Nephron progenitor cell (in vitro differentiated cells): ENCODE measurements at regions not wholly inside any gene's neighbourhood (a gene's known extent, or its start where the extent isn't known, plus 50 kb on each side); places are given as distances from the start of the nearest gene placed in this dataset.

ENCODE experiments used
- DNase-seq: peaks from one replicate; pipeline ENCODE4 v3.0.0; 2021
- H3K27ac Mint-ChIP-seq: 2 replicates; pipeline ENCODE4 v1.8.0; 2021; ENCODE audit warnings: mild to moderate bottlenecking, moderate library complexity, mixed read lengths
- H3K27me3 Mint-ChIP-seq: 2 replicates; pipeline ENCODE4 v1.8.0; 2021; ENCODE audit warnings: mild to moderate bottlenecking, low read depth, mixed read lengths; ENCODE audit not compliant: poor library complexity
- H3K36me3 Mint-ChIP-seq: 2 replicates; pipeline ENCODE4 v1.8.0; 2021; ENCODE audit warnings: low read depth, mixed read lengths
- H3K4me1 Mint-ChIP-seq: 2 replicates; pipeline ENCODE4 v1.8.0; 2021; ENCODE audit warnings: mixed read lengths
- H3K4me3 Mint-ChIP-seq: 2 replicates; pipeline ENCODE4 v1.8.0; 2021; ENCODE audit warnings: mild to moderate bottlenecking, moderate library complexity, mixed read lengths
- H3K9me3 Mint-ChIP-seq: 2 replicates; pipeline ENCODE4 v1.8.0; 2021; ENCODE audit warnings: mild to moderate bottlenecking, moderate library complexity, mixed read lengths
- TF ChIP-seq, protein P1 (sequence below): fragments of 200-600 bp; sonication (generic); IDR thresholded peaks from 2 replicates; pipeline ENCODE4 v1.5.0; 2021; ENCODE audit warnings: antibody characterized with exemption

DNA sequence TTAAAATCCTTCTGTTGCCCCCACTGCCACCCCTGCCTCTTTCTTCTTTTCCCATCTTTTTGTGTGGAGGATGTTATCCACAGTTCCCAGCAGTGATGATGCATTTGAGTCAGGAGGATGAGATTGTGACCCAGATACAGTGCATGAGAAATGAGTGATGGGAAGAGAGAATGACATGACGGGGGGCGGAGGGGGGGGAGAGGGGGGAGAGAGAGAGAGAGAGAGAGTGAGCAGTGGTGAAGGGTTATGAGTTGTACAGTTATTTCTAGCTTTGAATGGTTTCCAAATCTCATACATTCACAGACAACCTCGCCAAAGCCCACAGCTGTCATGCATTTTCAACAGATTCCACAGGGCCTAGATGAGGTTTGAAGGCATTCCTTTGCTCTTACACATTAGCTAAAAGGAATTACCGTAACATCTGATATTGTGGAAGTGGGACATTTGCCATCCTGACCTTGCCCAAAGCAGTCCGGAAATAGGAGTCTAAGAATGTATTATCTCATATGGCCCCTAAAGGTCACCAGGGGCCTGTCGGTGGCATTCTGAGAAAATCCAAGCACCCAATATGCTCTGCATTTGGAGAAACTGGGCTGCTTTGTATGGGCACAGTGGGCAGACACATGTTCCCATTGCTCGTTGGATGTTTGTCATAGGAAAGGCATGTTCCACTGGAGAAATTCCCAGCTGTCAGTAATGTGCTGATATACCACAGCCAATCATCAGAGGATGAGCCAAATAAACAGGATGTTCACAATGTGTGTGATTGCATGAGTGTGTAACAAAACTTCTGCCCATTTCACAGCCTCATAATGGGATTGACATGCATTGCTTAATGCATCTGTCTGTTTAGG is 435.8 kb downstream of the SPRY1 start:
- H3K36me3 Mint-ChIP-seq = peaks cover 13% of the 10 kb centered on the region
- no peak for DNase-seq
- peak overlapping the region; percentile 3 for H3K27ac Mint-ChIP-seq
- TF ChIP-seq, protein P1, sequence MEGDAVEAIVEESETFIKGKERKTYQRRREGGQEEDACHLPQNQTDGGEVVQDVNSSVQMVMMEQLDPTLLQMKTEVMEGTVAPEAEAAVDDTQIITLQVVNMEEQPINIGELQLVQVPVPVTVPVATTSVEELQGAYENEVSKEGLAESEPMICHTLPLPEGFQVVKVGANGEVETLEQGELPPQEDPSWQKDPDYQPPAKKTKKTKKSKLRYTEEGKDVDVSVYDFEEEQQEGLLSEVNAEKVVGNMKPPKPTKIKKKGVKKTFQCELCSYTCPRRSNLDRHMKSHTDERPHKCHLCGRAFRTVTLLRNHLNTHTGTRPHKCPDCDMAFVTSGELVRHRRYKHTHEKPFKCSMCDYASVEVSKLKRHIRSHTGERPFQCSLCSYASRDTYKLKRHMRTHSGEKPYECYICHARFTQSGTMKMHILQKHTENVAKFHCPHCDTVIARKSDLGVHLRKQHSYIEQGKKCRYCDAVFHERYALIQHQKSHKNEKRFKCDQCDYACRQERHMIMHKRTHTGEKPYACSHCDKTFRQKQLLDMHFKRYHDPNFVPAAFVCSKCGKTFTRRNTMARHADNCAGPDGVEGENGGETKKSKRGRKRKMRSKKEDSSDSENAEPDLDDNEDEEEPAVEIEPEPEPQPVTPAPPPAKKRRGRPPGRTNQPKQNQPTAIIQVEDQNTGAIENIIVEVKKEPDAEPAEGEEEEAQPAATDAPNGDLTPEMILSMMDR = no peak
- no peak overlapping the region for H3K4me3 Mint-ChIP-seq
- no peaks in the 10 kb centered on the region for H3K27me3 Mint-ChIP-seq
- H3K9me3 Mint-ChIP-seq = peaks cover 24% of the 10 kb centered on the region
- peaks cover 35% of the 10 kb centered on the region for H3K4me1 Mint-ChIP-seq

DNA sequence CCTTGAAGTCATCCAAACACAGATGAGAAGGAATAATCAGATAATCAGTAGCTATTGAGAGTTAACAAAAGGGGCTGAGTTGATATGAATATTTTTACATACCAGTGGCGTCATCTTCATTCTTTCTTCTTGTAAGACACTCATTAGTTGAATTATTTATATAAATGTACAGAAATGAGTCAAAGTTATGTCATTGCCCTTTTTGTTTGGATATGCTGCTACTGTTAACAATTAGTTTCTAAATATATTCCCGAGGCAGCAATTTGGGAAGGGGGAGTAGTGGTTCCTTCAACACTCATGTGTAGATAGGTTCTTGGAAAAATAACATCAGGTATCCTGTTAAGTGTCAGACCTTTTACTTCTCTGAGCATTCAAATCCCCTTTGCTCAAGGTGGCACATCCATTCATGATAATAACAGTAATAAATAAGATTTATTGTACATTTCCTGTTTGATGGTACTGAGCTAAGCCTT is 436.6 kb downstream of the SPRY1 start:
- TF ChIP-seq, protein P1 = no peak
- Mint-ChIP-seq H3K9me3 (peaks cover 22% of the 10 kb centered on the region), H3K27ac (no peak overlapping the region), H3K27me3 (no peaks in the 10 kb centered on the region), H3K4me3 (no peak overlapping the region), H3K36me3 (peaks cover 13% of the 10 kb centered on the region), H3K4me1 (peaks cover 31% of the 10 kb centered on the region)
- DNase-seq = no peak

DNA sequence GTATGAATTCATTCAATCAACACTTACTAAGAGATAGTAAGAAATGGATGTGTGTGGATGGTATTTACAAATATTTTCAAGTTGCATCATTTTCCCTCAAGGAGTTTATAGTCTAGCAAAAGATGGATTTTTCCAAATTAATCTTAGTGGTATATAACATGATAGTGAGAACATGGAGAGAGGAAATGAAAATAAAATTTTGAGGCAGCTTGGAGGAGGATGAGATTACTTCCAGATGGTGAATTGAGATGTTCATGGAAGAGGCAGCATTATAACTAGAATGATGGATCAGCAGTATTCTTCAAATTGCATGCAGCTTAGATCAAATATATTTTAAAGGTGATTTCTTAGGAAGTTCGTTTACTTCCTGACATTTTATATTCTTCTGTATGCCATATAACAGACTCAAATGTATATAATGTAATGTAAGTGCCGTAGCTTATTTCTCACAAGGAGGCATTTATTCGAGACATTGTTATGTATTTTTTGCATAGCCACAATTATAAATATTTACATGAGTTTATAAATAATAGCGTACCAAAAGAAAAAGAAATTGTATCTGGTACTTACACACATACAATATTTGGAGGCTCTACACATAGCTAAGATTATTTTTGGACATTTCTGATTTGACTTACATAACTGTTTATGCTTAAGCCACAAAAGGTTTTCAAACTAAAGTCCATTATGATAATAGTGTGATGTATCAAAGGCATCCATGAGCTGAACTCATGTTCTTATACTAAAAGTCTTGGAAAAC is 439.4 kb downstream of the SPRY1 start:
- H3K36me3 Mint-ChIP-seq = peaks cover 4% of the 10 kb centered on the region
- TF ChIP-seq, protein P1 = no peak
- no peak for DNase-seq
- peaks cover 26% of the 10 kb centered on the region for H3K4me1 Mint-ChIP-seq
- H3K9me3 Mint-ChIP-seq = peaks cover 6% of the 10 kb centered on the region
- H3K27ac Mint-ChIP-seq = no peak overlapping the region
- no peaks in the 10 kb centered on the region for H3K27me3 Mint-ChIP-seq
- H3K4me3 Mint-ChIP-seq = no peak overlapping the region

DNA sequence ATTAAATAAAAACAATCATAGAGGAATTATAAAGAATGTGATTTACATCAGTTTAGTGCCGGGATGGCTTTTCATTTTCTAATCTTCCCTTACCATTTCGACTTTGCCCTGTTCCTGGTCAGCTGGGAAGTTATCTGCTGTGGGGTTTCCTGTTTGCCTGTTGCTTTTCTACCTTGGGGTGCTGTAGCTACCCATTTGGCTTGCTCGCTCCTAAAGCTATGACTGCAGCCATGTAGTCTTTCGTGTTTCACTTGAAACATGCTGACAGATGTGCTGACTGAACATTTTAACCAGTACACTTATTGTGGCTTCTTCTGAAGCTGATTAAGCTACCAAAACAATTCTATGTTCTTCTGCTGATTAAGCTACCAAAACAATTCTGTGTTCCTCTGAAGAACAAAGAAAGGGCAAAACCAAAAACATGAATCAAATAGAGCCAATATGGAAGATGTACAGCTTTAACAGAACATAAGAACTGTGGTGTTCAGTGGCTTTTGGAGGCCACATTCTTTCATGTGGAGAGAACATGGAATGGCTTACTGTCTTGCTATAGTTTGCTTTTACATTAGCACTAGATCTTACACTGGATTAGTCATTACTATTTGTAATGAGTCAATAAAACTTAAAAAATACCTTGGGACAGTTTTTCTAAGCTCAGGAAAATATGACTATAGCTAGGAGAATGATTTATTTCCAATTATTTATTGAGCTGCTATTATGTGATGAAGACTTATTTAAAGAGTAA is 440.4 kb downstream of the SPRY1 start:
- no peak overlapping the region for H3K4me3 Mint-ChIP-seq
- TF ChIP-seq, protein P1 = no peak
- H3K4me1 Mint-ChIP-seq = peaks cover 19% of the 10 kb centered on the region
- H3K27me3 Mint-ChIP-seq = no peaks in the 10 kb centered on the region
- DNase-seq = no peak
- H3K27ac Mint-ChIP-seq = no peak overlapping the region
- peaks cover 6% of the 10 kb centered on the region for H3K9me3 Mint-ChIP-seq
- peaks cover 4% of the 10 kb centered on the region for H3K36me3 Mint-ChIP-seq

DNA sequence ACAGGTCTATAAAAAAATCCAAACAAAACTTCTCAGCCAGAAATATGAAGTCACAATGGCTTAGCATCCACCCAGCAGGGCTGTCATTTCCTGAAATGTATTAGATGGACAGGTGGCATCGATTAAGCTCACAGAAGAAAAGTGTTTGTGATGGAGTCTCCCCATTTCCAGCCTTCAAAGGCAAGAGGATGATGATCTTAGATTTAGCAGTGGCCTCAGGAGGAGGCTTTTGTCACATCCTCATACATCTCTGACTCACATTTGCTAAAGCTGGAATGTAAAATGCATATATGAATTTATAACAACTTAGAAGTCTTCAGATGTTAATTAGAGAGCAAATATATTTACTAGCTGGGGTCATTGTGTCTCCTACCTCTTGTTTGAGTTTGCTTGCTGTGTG is 441.9 kb downstream of the SPRY1 start:
- Mint-ChIP-seq H3K4me1 (peaks cover 9% of the 10 kb centered on the region), H3K27me3 (no peaks in the 10 kb centered on the region), H3K36me3 (peaks cover 14% of the 10 kb centered on the region), H3K4me3 (no peak overlapping the region), H3K27ac (no peak overlapping the region), H3K9me3 (peaks cover 19% of the 10 kb centered on the region)
- DNase-seq = no peak
- TF ChIP-seq, protein P1 = no peak
